CD4-positive, alpha-beta T cell (primary cell): ENCODE measurements at regions not wholly inside any gene's neighbourhood (a gene's known extent, or its start where the extent isn't known, plus 50 kb on each side); places are given as distances from the start of the nearest gene placed in this dataset.

Source experiments
- ATAC-seq: fragments of 200-7000 bp; cut with Tn5 transposase; one replicate; pipeline ENCODE4 v1.10.0; 2022; ENCODE audit warnings: mild to moderate bottlenecking; ENCODE audit not compliant: poor library complexity
- CTCF ChIA-PET: fragments of 350-600 bp; sonication (Branson Sonifier 250); formaldehyde crosslinking; loops from one replicate; lab custom pipeline; 2021; ENCODE audit warnings: antibody characterized with exemption, inconsistent platforms; lab: Charles Lee
- POLR2A ChIA-PET: fragments of 350-600 bp; sonication (Branson Sonifier 250); formaldehyde crosslinking; loops from one replicate; lab custom pipeline; 2021; ENCODE audit warnings: antibody characterized with exemption, inconsistent platforms; lab: Charles Lee
- DNase-seq, 14 experiments: peaks; one replicate each; pipeline ENCODE4 v3.0.0-alpha.2; 2013 to 2020; ENCODE audit warnings: mixed read lengths in 2 of 14
- H3K27ac ChIP-seq, 2 donors: one replicate each; pipeline versions ENCODE4 v1.5.1 to v1.7.0; 2013; ENCODE audit warnings: low read length in 2 of 2, low read depth in 1 of 2, mild to moderate bottlenecking in 1 of 2
- H3K27me3 ChIP-seq, 2 experiments: 1 replicate in 1 of 2; 2 replicates in 1 of 2; pipeline versions ENCODE4 v1.6.1 to v1.7.0; 2013; ENCODE audit warnings: low read length in 2 of 2, control low read depth in 1 of 2, mild to moderate bottlenecking in 1 of 2, moderate library complexity in 1 of 2; ENCODE audit not compliant: insufficient read depth in 2 of 2, control insufficient read depth in 1 of 2
- H3K36me3 ChIP-seq: one replicate; pipeline ENCODE4 v1.6.1; 2013; ENCODE audit warnings: low read length, control low read depth; ENCODE audit not compliant: insufficient read depth
- H3K4me1 ChIP-seq: one replicate; pipeline ENCODE4 v1.6.1; 2013; ENCODE audit warnings: low read length, control low read depth; ENCODE audit not compliant: insufficient read depth
- H3K4me3 ChIP-seq: one replicate; pipeline ENCODE4 v1.5.1; 2013; ENCODE audit warnings: mild to moderate bottlenecking, low read length, moderate library complexity
- H3K9me3 ChIP-seq, 2 experiments: 1 replicate in 1 of 2; 2 replicates in 1 of 2; pipeline versions ENCODE4 v1.6.1 to v1.7.0; 2013; ENCODE audit warnings: low read length in 2 of 2, mild to moderate bottlenecking in 2 of 2, control low read depth in 1 of 2, moderate library complexity in 1 of 2; ENCODE audit not compliant: control insufficient read depth in 1 of 2, insufficient read depth in 1 of 2
- H3K27ac Mint-ChIP-seq: one replicate; pipeline ENCODE4 v1.8.0; 2020; ENCODE audit warnings: mixed read lengths
- H3K27me3 Mint-ChIP-seq: one replicate; pipeline ENCODE4 v1.8.0; 2021; ENCODE audit warnings: mixed read lengths
- H3K36me3 Mint-ChIP-seq: one replicate; pipeline ENCODE4 v1.8.0; 2021; ENCODE audit warnings: low read depth, mixed read lengths
- H3K4me1 Mint-ChIP-seq: one replicate; pipeline ENCODE4 v1.8.0; 2021; ENCODE audit warnings: low read depth, mixed read lengths
- H3K4me3 Mint-ChIP-seq: one replicate; pipeline ENCODE4 v1.8.0; 2020; ENCODE audit warnings: mild to moderate bottlenecking, mixed read lengths
- H3K9me3 Mint-ChIP-seq: one replicate; pipeline ENCODE4 v1.8.0; 2020; ENCODE audit warnings: mixed read lengths
- intact Hi-C, 2 experiments: fragments of 100-400 bp; cut with DNase I in 1 of 2; cut with micrococcal nuclease in 1 of 2; formaldehyde crosslinking; loops; one replicate each; pipeline versions ENCODE4 v1.15.1 to v1.9.0; 2023 to 2025; cut with DNase I, micrococcal nuclease
- TF ChIP-seq, protein P1 (sequence below): fragments of 200-600 bp; IDR thresholded peaks from one replicate; pipeline ENCODE4 v1.8.0; 2022; ENCODE audit warnings: antibody characterized with exemption, mild to moderate bottlenecking

DNA sequence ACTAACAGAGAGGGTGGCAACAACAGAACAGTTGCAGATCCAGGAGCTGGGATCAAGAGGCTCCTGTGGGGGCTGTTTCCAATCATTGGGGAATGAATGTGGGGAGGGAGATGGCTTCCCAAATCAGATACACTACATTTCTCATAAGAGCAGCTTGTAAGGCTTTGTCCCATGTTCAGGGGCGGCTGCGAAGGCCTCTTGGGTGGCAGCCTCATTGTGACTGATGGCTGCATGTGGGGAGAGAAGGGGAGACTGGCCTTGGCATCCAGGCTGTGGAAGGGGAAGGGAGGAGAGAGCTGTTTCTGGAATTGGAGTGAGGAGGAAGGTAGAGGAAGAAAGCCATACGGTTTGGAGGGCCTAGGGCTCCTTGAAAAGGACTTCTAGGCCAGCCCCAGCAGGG lies 326.6 kb upstream of the RGMA start:
- Mint-ChIP-seq H3K36me3 (no peaks in the 10 kb centered on the region), H3K4me3 (no peak overlapping the region), H3K4me1 (no peaks in the 10 kb centered on the region), H3K9me3 (no peaks in the 10 kb centered on the region), H3K27ac (no peak overlapping the region), H3K27me3 (no peaks in the 10 kb centered on the region)
- CTCF ChIA-PET, result no interaction called here
- H3K4me3 ChIP-seq, result no peak overlapping the region
- H3K4me1 ChIP-seq, result no peaks in the 10 kb centered on the region
- H3K36me3 ChIP-seq, result no peaks in the 10 kb centered on the region
- no peak for DNase-seq
- peaks cover 0 to 2% of the 10 kb centered on the region in 2 experiments for H3K27me3 ChIP-seq
- TF ChIP-seq, protein P1, sequence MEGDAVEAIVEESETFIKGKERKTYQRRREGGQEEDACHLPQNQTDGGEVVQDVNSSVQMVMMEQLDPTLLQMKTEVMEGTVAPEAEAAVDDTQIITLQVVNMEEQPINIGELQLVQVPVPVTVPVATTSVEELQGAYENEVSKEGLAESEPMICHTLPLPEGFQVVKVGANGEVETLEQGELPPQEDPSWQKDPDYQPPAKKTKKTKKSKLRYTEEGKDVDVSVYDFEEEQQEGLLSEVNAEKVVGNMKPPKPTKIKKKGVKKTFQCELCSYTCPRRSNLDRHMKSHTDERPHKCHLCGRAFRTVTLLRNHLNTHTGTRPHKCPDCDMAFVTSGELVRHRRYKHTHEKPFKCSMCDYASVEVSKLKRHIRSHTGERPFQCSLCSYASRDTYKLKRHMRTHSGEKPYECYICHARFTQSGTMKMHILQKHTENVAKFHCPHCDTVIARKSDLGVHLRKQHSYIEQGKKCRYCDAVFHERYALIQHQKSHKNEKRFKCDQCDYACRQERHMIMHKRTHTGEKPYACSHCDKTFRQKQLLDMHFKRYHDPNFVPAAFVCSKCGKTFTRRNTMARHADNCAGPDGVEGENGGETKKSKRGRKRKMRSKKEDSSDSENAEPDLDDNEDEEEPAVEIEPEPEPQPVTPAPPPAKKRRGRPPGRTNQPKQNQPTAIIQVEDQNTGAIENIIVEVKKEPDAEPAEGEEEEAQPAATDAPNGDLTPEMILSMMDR, result no peak
- H3K27ac ChIP-seq, result no peak overlapping the region
- H3K9me3 ChIP-seq, result no peaks in the 10 kb centered on the region
- no peak for ATAC-seq
- POLR2A ChIA-PET, result no interaction called here
- intact Hi-C loops, result no loop called here

DNA sequence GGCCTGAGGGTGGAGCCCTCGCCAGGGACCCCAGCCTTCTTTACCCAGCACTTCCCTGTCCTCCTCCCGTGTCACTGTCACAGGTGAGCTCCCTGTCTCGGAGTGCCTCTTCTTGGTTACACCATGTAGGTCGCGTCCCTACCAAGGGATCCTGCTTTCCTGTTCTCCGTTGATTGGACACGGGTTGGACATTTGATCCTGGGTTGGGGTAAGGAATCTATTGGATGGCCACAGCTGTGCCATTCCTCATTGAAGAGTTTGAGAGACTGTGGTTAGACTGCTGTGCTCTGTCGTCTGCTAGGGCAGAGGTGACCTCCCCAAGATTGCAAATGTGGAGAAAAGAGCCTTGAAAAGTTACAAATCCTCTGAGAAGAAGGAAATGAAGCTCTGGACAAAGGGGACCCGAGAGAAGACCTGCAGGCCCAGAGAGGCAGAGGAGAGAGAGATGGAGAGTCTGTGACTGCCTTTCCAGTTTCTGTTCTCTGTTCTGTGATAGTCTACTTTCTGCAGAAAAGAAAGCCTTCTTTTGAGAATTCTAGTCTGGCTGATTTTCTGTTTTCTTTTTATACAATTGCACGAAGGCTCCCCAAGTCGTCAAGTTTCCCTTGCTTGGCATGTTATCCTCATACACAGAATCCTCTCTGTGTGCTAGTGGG lies 325.7 kb upstream of the RGMA start:
- Histone ChIP-seq H3K27me3 (peaks cover 0 to under 1% of the 10 kb centered on the region in 2 experiments), H3K4me3 (no peak overlapping the region), H3K9me3 (no peaks in the 10 kb centered on the region), H3K27ac (no peak overlapping the region), H3K4me1 (no peaks in the 10 kb centered on the region), H3K36me3 (no peaks in the 10 kb centered on the region)
- H3K9me3 Mint-ChIP-seq, result no peaks in the 10 kb centered on the region
- H3K4me1 Mint-ChIP-seq, result no peaks in the 10 kb centered on the region
- intact Hi-C loops, result no loop called here
- ATAC-seq (no peak), DNase-seq (no peak)
- H3K27me3 Mint-ChIP-seq, result no peaks in the 10 kb centered on the region
- TF ChIP-seq, protein P1, result no peak
- no peak overlapping the region for H3K27ac Mint-ChIP-seq
- H3K4me3 Mint-ChIP-seq, result no peak overlapping the region
- no peaks in the 10 kb centered on the region for H3K36me3 Mint-ChIP-seq
- CTCF ChIA-PET, result no interaction called here
- POLR2A ChIA-PET, result no interaction called here

DNA sequence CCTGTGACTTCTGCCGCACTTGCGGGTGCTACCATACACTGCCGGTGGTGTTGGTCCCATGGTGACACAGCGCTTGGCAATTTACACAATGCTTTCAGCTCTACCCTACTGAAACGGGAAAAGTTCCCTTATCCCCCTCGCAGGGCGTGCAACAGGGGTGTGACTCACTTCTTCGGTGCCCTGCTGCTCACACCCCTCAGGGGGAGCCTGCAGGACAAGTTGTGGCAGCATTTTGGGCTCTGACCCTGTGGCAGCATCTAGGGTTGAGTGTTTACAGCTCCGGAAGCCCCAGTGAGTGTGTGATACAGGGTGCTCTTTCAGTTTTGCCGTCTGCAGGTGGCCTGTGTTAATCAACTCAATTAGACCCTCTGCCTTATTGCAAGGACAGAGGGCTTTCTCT lies 324.7 kb upstream of the RGMA start:
- ATAC-seq (no peak), DNase-seq (no peak)
- H3K36me3 Mint-ChIP-seq, result no peaks in the 10 kb centered on the region
- TF ChIP-seq, protein P1, result no peak
- intact Hi-C loops, result no loop called here
- CTCF ChIA-PET, result no interaction called here
- H3K4me3 Mint-ChIP-seq, result no peak overlapping the region
- H3K36me3 ChIP-seq, result no peaks in the 10 kb centered on the region
- H3K27me3 Mint-ChIP-seq, result no peaks in the 10 kb centered on the region
- no peaks in the 10 kb centered on the region for H3K9me3 ChIP-seq
- no peaks in the 10 kb centered on the region for H3K4me1 Mint-ChIP-seq
- H3K27ac ChIP-seq, result no peak overlapping the region
- H3K4me1 ChIP-seq, result no peaks in the 10 kb centered on the region
- POLR2A ChIA-PET, result no interaction called here
- no peak overlapping the region for H3K27ac Mint-ChIP-seq
- H3K27me3 ChIP-seq, result no peaks in the 10 kb centered on the region
- no peak overlapping the region for H3K4me3 ChIP-seq
- H3K9me3 Mint-ChIP-seq, result no peaks in the 10 kb centered on the region
